AG09309 (cell line): ENCODE measurements at regions not wholly inside any gene's neighbourhood (a gene's known extent, or its start where the extent isn't known, plus 50 kb on each side); places are given as distances from the start of the nearest gene placed in this dataset.
"Not testable (repeated sequence)": the region's sequence is repeated elsewhere in the genome, so short reads cannot be mapped to it uniquely, and the experiment has no call there.

ENCODE experiments used
- DNase-seq: peaks from one replicate; pipeline ENCODE4 v3.0.0-alpha.2; 2010; ENCODE audit warnings: low read depth
- H3K4me3 ChIP-seq: 2 replicates; pipeline ENCODE4 v1.5.1; 2011; ENCODE audit warnings: mild to moderate bottlenecking, low read depth, low read length, moderate library complexity; ENCODE audit not compliant: control insufficient read depth
- CTCF ChIP-seq: IDR thresholded peaks from 2 replicates; pipeline ENCODE4 v1.5.1; 2011; ENCODE audit warnings: mild to moderate bottlenecking, low read depth, low read length, inconsistent platforms; ENCODE audit not compliant: insufficient read depth, control insufficient read depth; ENCODE audit errors: missing control alignments

- no peak for TF ChIP-seq CTCF
- DNase-seq = no peak
- no peak overlapping the region for H3K4me3 ChIP-seq
These were observed 560.2 kb upstream of the LRATD1 start for GRCh38 chr2:14072338-14072737.

- no peak for DNase-seq
- no peak overlapping the region for H3K4me3 ChIP-seq
- TF ChIP-seq CTCF = no peak
These were observed 557.8 kb upstream of the LRATD1 start for GRCh38 chr2:14074691-14075090.

GRCh38 chr2:14079576-14079975 lies 552.9 kb upstream of the LRATD1 start:
- DNase-seq = no peak
- no peak for TF ChIP-seq CTCF
- H3K4me3 ChIP-seq = no peak overlapping the region

- no peak for DNase-seq
- TF ChIP-seq CTCF = no peak
These were observed 551.0 kb upstream of the LRATD1 start for GRCh38 chr2:14081521-14081920.

GRCh38 chr2:14082640-14083039 lies 549.9 kb upstream of the LRATD1 start:
- TF ChIP-seq CTCF = no peak
- DNase-seq = no peak
- no peak overlapping the region for H3K4me3 ChIP-seq

More at GRCh38 chr2:14081521-14081920, 551.0 kb upstream of the LRATD1 start:
- H3K4me3 ChIP-seq = no peak overlapping the region

- no peak for DNase-seq
- no peak for TF ChIP-seq CTCF
- H3K4me3 ChIP-seq = no peak overlapping the region
These were observed 537.9 kb upstream of the LRATD1 start for GRCh38 chr2:14094592-14094991.

- H3K4me3 ChIP-seq, DNase-seq: not testable (repeated sequence)
These were observed 533.4 kb upstream of the LRATD1 start for GRCh38 chr2:14099101-14099500.
